ENCODE measurements at regions not wholly inside any gene's neighbourhood (a gene's known extent, or its start where the extent isn't known, plus 50 kb on each side); places are given as distances from the start of the nearest gene placed in this dataset.

- TF ChIP-seq CTCF (IDR thresholded peaks at IDR 0.05) (no peak), NR2C2 (CRISPR knock-in tag; IDR thresholded peaks at IDR 0.05) (no peak), ETV6 (CRISPR knock-in tag; IDR thresholded peaks at IDR 0.05) (no peak)
Measured at GRCh38 chr3:177676148-177676547, 478.9 kb upstream of the TBL1XR1 start.
